ENCODE measurements at regions not wholly inside any gene's neighbourhood (a gene's known extent, or its start where the extent isn't known, plus 50 kb on each side); places are given as distances from the start of the nearest gene placed in this dataset.

DNA sequence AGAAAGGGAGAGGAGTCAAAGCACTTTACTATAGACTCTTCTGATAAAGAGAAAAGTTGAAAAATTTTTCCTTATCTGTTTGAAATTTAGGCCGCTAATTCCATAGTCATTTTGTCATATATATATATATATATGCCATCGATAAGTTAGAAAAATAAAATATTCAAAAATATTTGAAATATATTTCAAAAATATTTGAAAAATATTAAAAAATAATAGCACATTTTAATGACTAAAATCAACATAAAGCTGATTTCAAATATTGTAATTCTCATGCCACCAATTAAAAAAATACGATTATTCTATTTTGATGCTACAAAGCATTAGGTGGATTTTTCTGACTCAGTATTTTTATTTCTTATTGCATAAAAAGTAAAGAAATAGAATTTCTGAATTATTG lies 87.1 kb downstream of the KIF2B start:
- no peak for TF ChIP-seq TCF12 (IDR thresholded peaks at IDR 0.05; ENCODE audit: low read depth)
- no peak for TF ChIP-seq TAF1 (IDR thresholded peaks at IDR 0.05; ENCODE audit: low read depth)
- TF ChIP-seq REST (IDR thresholded peaks at IDR 0.05; ENCODE audit: low read depth): no peak
- TF ChIP-seq, protein P1, sequence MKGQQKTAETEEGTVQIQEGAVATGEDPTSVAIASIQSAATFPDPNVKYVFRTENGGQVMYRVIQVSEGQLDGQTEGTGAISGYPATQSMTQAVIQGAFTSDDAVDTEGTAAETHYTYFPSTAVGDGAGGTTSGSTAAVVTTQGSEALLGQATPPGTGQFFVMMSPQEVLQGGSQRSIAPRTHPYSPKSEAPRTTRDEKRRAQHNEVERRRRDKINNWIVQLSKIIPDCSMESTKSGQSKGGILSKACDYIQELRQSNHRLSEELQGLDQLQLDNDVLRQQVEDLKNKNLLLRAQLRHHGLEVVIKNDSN (IDR thresholded peaks at IDR 0.05): no peak

GRCh38 chr17:53912117-53912516 lies 89.4 kb downstream of the KIF2B start:
- no peak for TF ChIP-seq NFIC (IDR thresholded peaks at IDR 0.05)
- no peak for TF ChIP-seq TCF12 (IDR thresholded peaks at IDR 0.05; ENCODE audit: low read depth)
- TF ChIP-seq, protein P1 (IDR thresholded peaks at IDR 0.05): no peak

GRCh38 chr17:53919356-53919755 lies 96.6 kb downstream of the KIF2B start:
- TF ChIP-seq, protein P1 (IDR thresholded peaks at IDR 0.05): no peak

GRCh38 chr17:53924530-53925455 lies 102.1 kb downstream of the KIF2B start:
- no peak for TF ChIP-seq TAF1 (IDR thresholded peaks at IDR 0.05; ENCODE audit: low read depth)
- TF ChIP-seq, protein P1 (IDR thresholded peaks at IDR 0.05): no peak
- no peak for TF ChIP-seq CREB1 (IDR thresholded peaks at IDR 0.05; ENCODE audit: low read depth)

- no peak for TF ChIP-seq EGR1 (IDR thresholded peaks at IDR 0.05)
- no peak for TF ChIP-seq TAF1 (IDR thresholded peaks at IDR 0.05; ENCODE audit: low read depth)
- TF ChIP-seq CREB1 (IDR thresholded peaks at IDR 0.05; ENCODE audit: low read depth): no peak
- TF ChIP-seq FOXM1 (IDR thresholded peaks at IDR 0.05; ENCODE audit: borderline replicate concordance, low read depth): no peak
These were observed 109.7 kb downstream of the KIF2B start for GRCh38 chr17:53932386-53932785.

DNA sequence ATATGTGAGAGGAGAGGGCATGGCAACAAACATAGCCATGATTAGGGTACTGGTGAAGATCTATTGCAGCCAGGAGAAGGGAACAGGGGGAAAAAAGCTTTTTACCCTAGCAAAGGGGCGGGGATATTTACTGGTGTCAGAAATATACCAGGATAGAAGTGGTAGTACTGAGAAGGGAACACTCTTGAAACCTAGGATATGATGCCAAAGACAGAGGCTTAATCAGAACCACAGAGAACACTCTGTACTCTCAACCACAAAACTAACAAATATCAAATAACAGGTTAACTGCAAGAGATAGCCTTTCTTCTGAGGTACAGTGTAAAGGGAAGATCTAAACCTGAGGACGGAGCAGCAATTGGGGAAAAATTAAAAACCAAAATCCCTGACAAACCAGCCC lies 112.2 kb downstream of the KIF2B start:
- TF ChIP-seq YY1 (IDR thresholded peaks at IDR 0.05; ENCODE audit: low read depth) (no peak), FOXM1 (IDR thresholded peaks at IDR 0.05; ENCODE audit: borderline replicate concordance, low read depth) (no peak), ZBTB7A (IDR thresholded peaks at IDR 0.05; ENCODE audit: low read depth) (no peak), TEAD4 (IDR thresholded peaks at IDR 0.05) (no peak), TCF12 (IDR thresholded peaks at IDR 0.05; ENCODE audit: low read depth) (no peak), EGR1 (IDR thresholded peaks at IDR 0.05) (no peak), EP300 (IDR thresholded peaks at IDR 0.05; ENCODE audit: borderline replicate concordance) (no peak), REST (IDR thresholded peaks at IDR 0.05; ENCODE audit: low read depth) (no peak), CEBPB (IDR thresholded peaks at IDR 0.05) (no peak), TAF1 (IDR thresholded peaks at IDR 0.05; ENCODE audit: low read depth) (no peak), NFIC (IDR thresholded peaks at IDR 0.05) (no peak), CREB1 (IDR thresholded peaks at IDR 0.05; ENCODE audit: low read depth) (no peak), RAD21 (IDR thresholded peaks at IDR 0.05; ENCODE audit: low read depth) (no peak)
- TF ChIP-seq, protein P2, sequence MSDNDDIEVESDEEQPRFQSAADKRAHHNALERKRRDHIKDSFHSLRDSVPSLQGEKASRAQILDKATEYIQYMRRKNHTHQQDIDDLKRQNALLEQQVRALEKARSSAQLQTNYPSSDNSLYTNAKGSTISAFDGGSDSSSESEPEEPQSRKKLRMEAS (IDR thresholded peaks at IDR 0.05): no peak
- TF ChIP-seq, protein P1 (IDR thresholded peaks at IDR 0.05): no peak

Data from Ishikawa (cell line).